C4-2B (cell line): ENCODE measurements at regions not wholly inside any gene's neighbourhood (a gene's known extent, or its start where the extent isn't known, plus 50 kb on each side); places are given as distances from the start of the nearest gene placed in this dataset.

Experiments used
- H3K27ac ChIP-seq: fragments of 450-650 bp; 2 replicates; pipeline ENCODE4 v1.5.1; 2017
- ZFX ChIP-seq: fragments of 450-650 bp; IDR thresholded peaks from 2 replicates; pipeline ENCODE4 v1.6.1; 2017
- TF ChIP-seq, protein P1 (sequence below): fragments of 450-650 bp; conservative IDR thresholded peaks from 2 replicates; pipeline ENCODE4 v1.5.1; 2017; ENCODE audit warnings: mild to moderate bottlenecking

GRCh38 chr12:116455540-116456329, 103.4 kb upstream of the MAP1LC3B2 start:
- TF ChIP-seq, protein P1, sequence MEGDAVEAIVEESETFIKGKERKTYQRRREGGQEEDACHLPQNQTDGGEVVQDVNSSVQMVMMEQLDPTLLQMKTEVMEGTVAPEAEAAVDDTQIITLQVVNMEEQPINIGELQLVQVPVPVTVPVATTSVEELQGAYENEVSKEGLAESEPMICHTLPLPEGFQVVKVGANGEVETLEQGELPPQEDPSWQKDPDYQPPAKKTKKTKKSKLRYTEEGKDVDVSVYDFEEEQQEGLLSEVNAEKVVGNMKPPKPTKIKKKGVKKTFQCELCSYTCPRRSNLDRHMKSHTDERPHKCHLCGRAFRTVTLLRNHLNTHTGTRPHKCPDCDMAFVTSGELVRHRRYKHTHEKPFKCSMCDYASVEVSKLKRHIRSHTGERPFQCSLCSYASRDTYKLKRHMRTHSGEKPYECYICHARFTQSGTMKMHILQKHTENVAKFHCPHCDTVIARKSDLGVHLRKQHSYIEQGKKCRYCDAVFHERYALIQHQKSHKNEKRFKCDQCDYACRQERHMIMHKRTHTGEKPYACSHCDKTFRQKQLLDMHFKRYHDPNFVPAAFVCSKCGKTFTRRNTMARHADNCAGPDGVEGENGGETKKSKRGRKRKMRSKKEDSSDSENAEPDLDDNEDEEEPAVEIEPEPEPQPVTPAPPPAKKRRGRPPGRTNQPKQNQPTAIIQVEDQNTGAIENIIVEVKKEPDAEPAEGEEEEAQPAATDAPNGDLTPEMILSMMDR, result no peak
- no peak for TF ChIP-seq ZFX
- H3K27ac ChIP-seq, result no peak overlapping the region

DNA sequence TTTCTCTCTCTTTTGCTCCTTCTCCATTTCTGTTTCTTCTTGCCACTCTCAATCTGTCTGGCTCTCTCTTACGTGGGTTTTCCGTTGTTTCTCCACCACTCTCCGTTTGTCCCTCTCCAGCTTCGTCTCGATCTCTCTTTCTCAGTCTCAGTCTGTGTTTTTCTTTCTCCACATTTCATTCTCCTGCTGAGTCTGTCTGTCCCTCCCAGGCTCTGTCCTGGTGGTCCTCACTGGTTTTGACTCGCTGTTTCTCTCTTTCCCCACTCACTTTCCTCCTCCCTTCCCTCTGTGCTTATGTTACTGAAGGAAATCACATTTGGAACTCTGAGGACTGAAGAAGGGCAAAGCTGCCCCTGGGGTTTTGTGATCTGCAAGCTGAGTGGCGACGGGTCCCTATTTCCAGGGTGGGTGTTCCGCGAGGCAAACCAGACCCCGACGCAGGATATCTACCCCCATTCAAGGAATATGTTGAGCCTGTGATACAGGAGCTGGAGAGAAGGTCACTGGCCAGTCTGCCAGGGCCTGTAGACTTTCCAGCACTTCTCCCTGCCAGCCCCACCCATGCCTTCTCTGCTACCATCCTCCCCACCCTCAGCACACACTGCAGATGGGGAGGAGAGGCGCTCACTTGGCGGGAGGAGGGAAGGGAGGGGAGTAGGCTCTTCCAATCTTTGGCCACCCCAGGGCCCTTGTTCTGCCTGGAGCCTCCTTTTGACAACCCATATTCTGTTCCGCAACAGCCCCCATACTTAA, 102.7 kb upstream of the MAP1LC3B2 start:
- no peak overlapping the region for H3K27ac ChIP-seq
- no peak for TF ChIP-seq ZFX
- TF ChIP-seq, protein P1, result no peak

GRCh38 chr12:116458492-116458891, 100.7 kb upstream of the MAP1LC3B2 start:
- TF ChIP-seq, protein P1, result no peak
- H3K27ac ChIP-seq, result no peak overlapping the region

GRCh38 chr12:116459011-116459875, 99.9 kb upstream of the MAP1LC3B2 start:
- no peak for TF ChIP-seq ZFX
- TF ChIP-seq, protein P1, result no peak
- no peak overlapping the region for H3K27ac ChIP-seq

GRCh38 chr12:116459916-116460663, 99.1 kb upstream of the MAP1LC3B2 start:
- H3K27ac ChIP-seq, result no peak overlapping the region
- TF ChIP-seq, protein P1, result no peak
- TF ChIP-seq ZFX, result no peak

- no peak overlapping the region for H3K27ac ChIP-seq
- no peak for TF ChIP-seq ZFX
- TF ChIP-seq, protein P1, result no peak
Observed at GRCh38 chr12:116461060-116461459, 98.1 kb upstream of the MAP1LC3B2 start.
